ENCODE measurements at regions not wholly inside any gene's neighbourhood (a gene's known extent, or its start where the extent isn't known, plus 50 kb on each side); places are given as distances from the start of the nearest gene placed in this dataset.

GRCh38 chr18:73688851-73689711 is 458.6 kb downstream of the FBXO15 start:
- ChIA-PET POLR2A (ENCODE audit: low non-redundant PET) (no interaction called here), CTCF (interaction anchor here (0.6 kb wide), 1 partner anchor 1036 kb away, joined by 3 read pairs; no protein-coding TSS in a partner anchor)
- H3K4me3 ChIP-seq (ENCODE audit: low read depth, low read length, poor library complexity, severe bottlenecking), result no peak overlapping the region
- BruUV-seq (replicated peaks), result no TSS peak
- DNase-seq (ENCODE audit: low spot score), result peak; percentile 51
- H3K36me3 ChIP-seq (ENCODE audit: insufficient read depth, low read length, poor library complexity, severe bottlenecking), result no peaks in the 10 kb centered on the region
- TF ChIP-seq EZH2 (IDR thresholded peaks at IDR 0.05; ENCODE audit: borderline replicate concordance, low read depth, low read length, poor library complexity, severe bottlenecking) (no peak), CTCF (conservative IDR thresholded peaks at IDR 0.05; ENCODE audit: low read depth, low read length) (no peak)
- no peaks in the 10 kb centered on the region for H3K27me3 ChIP-seq (replicated peaks; ENCODE audit: insufficient read depth, low read depth, low read length, poor library complexity)
- H3K9me3 ChIP-seq (ENCODE audit: low read depth, low read length, poor library complexity, severe bottlenecking), result no peaks in the 10 kb centered on the region
- H3K4me1 ChIP-seq (ENCODE audit: insufficient read depth, low read length, poor library complexity, severe bottlenecking), result no peaks in the 10 kb centered on the region
- intact Hi-C loops (cut with micrococcal nuclease; ENCODE audit: unreplicated experiment), result no loop called here
- H3K27ac ChIP-seq (ENCODE audit: low read depth, low read length, poor library complexity, severe bottlenecking), result no peak overlapping the region

- Histone ChIP-seq H3K4me3 (ENCODE audit: low read depth, low read length, poor library complexity, severe bottlenecking) (no peak overlapping the region), H3K27me3 (replicated peaks; ENCODE audit: insufficient read depth, low read depth, low read length, poor library complexity) (no peaks in the 10 kb centered on the region), H3K36me3 (ENCODE audit: insufficient read depth, low read length, poor library complexity, severe bottlenecking) (no peaks in the 10 kb centered on the region), H3K27ac (ENCODE audit: low read depth, low read length, poor library complexity, severe bottlenecking) (no peak overlapping the region), H3K9me3 (ENCODE audit: low read depth, low read length, poor library complexity, severe bottlenecking) (no peaks in the 10 kb centered on the region), H3K4me1 (ENCODE audit: insufficient read depth, low read length, poor library complexity, severe bottlenecking) (no peaks in the 10 kb centered on the region)
- no peak for DNase-seq (ENCODE audit: low spot score)
- intact Hi-C loops (cut with micrococcal nuclease; ENCODE audit: unreplicated experiment), result no loop called here
- no TSS peak for BruUV-seq (replicated peaks)
- ChIA-PET CTCF (no interaction called here), POLR2A (ENCODE audit: low non-redundant PET) (no interaction called here)
- TF ChIP-seq CTCF (conservative IDR thresholded peaks at IDR 0.05; ENCODE audit: low read depth, low read length) (no peak), EZH2 (IDR thresholded peaks at IDR 0.05; ENCODE audit: borderline replicate concordance, low read depth, low read length, poor library complexity, severe bottlenecking) (no peak)
Observed at GRCh38 chr18:73688161-73688560, 459.5 kb downstream of the FBXO15 start.

GRCh38 chr18:73684647-73685046 is 463.0 kb downstream of the FBXO15 start:
- intact Hi-C loops (cut with micrococcal nuclease; ENCODE audit: unreplicated experiment), result no loop called here
- no peaks in the 10 kb centered on the region for H3K36me3 ChIP-seq (ENCODE audit: insufficient read depth, low read length, poor library complexity, severe bottlenecking)
- H3K27me3 ChIP-seq (replicated peaks; ENCODE audit: insufficient read depth, low read depth, low read length, poor library complexity), result no peaks in the 10 kb centered on the region
- H3K4me1 ChIP-seq (ENCODE audit: insufficient read depth, low read length, poor library complexity, severe bottlenecking), result no peaks in the 10 kb centered on the region
- H3K4me3 ChIP-seq (ENCODE audit: low read depth, low read length, poor library complexity, severe bottlenecking), result no peak overlapping the region
- BruUV-seq (replicated peaks), result no TSS peak
- ChIA-PET CTCF (no interaction called here), POLR2A (ENCODE audit: low non-redundant PET) (no interaction called here)
- no peak overlapping the region for H3K27ac ChIP-seq (ENCODE audit: low read depth, low read length, poor library complexity, severe bottlenecking)
- no peaks in the 10 kb centered on the region for H3K9me3 ChIP-seq (ENCODE audit: low read depth, low read length, poor library complexity, severe bottlenecking)
- TF ChIP-seq CTCF (conservative IDR thresholded peaks at IDR 0.05; ENCODE audit: low read depth, low read length) (no peak), EZH2 (IDR thresholded peaks at IDR 0.05; ENCODE audit: borderline replicate concordance, low read depth, low read length, poor library complexity, severe bottlenecking) (no peak)
- DNase-seq (ENCODE audit: low spot score), result no peak

Data from A673 (cell line).